AG04449 (cell line): ENCODE measurements at regions not wholly inside any gene's neighbourhood (a gene's known extent, or its start where the extent isn't known, plus 50 kb on each side); places are given as distances from the start of the nearest gene placed in this dataset.

Experiments used
- CTCF ChIA-PET: fragments of 350-600 bp; formaldehyde crosslinking; extraction: SDS; loops from one replicate; lab custom pipeline; 2021; ENCODE audit warnings: antibody characterized with exemption; lab: Yijun Ruan, JAX
- POLR2A ChIA-PET: fragments of 400-600, 350-600 bp; formaldehyde crosslinking; extraction: SDS; loops from one replicate; lab custom pipeline; 2020; ENCODE audit warnings: antibody characterized with exemption, inconsistent platforms; lab: Yijun Ruan, JAX
- DNase-seq: peaks from one replicate; pipeline ENCODE4 v3.0.0-alpha.2; 2010; ENCODE audit warnings: low read depth, low spot score
- H3K4me3 ChIP-seq: 2 replicates; pipeline ENCODE4 v1.5.1; 2011; ENCODE audit warnings: low read depth, mild to moderate bottlenecking, control low read depth, low read length
- TF ChIP-seq, protein P1 (sequence below): IDR thresholded peaks from one replicate; pipeline ENCODE4 v1.5.1; 2011; ENCODE audit warnings: mild to moderate bottlenecking, moderate library complexity, low read length, control low read depth, inconsistent platforms; ENCODE audit not compliant: insufficient read depth; ENCODE audit errors: missing control alignments

GRCh38 chr7:106593028-106593417 is 67.9 kb downstream of the CCDC71L start:
- H3K4me3 ChIP-seq: no peak overlapping the region
- ChIA-PET CTCF (interaction anchor here (1.3 kb wide), 1 partner anchor 25 kb away, joined by 3 read pairs; no protein-coding TSS in a partner anchor), POLR2A (no interaction called here)
- no peak for DNase-seq
- TF ChIP-seq, protein P1, sequence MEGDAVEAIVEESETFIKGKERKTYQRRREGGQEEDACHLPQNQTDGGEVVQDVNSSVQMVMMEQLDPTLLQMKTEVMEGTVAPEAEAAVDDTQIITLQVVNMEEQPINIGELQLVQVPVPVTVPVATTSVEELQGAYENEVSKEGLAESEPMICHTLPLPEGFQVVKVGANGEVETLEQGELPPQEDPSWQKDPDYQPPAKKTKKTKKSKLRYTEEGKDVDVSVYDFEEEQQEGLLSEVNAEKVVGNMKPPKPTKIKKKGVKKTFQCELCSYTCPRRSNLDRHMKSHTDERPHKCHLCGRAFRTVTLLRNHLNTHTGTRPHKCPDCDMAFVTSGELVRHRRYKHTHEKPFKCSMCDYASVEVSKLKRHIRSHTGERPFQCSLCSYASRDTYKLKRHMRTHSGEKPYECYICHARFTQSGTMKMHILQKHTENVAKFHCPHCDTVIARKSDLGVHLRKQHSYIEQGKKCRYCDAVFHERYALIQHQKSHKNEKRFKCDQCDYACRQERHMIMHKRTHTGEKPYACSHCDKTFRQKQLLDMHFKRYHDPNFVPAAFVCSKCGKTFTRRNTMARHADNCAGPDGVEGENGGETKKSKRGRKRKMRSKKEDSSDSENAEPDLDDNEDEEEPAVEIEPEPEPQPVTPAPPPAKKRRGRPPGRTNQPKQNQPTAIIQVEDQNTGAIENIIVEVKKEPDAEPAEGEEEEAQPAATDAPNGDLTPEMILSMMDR: no peak

GRCh38 chr7:106592282-106593027 is 68.5 kb downstream of the CCDC71L start:
- POLR2A ChIA-PET: no interaction called here

GRCh38 chr7:106591146-106591545 is 69.8 kb downstream of the CCDC71L start:
- CTCF ChIA-PET: interaction anchor here (1.3 kb wide), 1 partner anchor 8 kb away, joined by 3 read pairs; no protein-coding TSS in a partner anchor
- TF ChIP-seq, protein P1: no peak
- DNase-seq: no peak
- no peak overlapping the region for H3K4me3 ChIP-seq
- POLR2A ChIA-PET: no interaction called here

More at GRCh38 chr7:106592282-106593027, 68.5 kb downstream of the CCDC71L start:
- CTCF ChIA-PET: interaction anchor here (1.3 kb wide), 1 partner anchor 9 kb away, joined by 3 read pairs; no protein-coding TSS in a partner anchor
- no peak overlapping the region for H3K4me3 ChIP-seq
- TF ChIP-seq, protein P1: no peak
- DNase-seq: no peak

DNA sequence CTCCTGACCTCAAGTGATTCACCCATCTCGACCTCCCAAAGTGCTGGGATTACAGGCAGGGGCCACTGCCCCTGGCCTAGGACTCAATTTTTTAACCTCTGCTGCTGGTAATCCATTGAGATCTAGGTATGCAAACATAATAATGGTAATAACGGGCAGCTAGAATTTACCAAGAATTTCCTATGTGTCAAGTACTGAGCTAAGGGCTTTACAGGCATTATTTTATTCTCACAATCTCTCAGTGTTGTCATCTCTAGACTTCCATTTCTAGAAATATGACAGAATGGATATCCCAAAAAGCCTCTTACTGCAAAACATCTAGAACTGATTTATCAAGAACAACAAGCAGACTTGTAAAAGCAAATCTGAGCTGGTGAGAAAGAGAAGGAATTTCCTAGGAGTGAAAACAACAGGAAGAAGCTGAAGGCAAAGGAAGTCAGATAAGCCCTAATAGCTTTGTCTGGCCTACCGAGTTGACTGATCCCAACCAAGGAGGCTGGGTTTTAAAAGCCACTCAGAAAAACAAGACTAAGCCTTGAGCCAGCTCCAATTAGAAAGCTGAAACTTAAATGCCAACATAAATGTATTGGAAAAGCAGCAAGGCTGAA is 70.6 kb downstream of the CCDC71L start:
- CTCF ChIA-PET: interaction anchor here (1.4 to 2.4 kb wide), 3 partner anchors 8 to 147 kb away, joined by 4 to 8 read pairs (median 5); no protein-coding TSS in a partner anchor
- POLR2A ChIA-PET: no interaction called here
- no peak overlapping the region for H3K4me3 ChIP-seq
- TF ChIP-seq, protein P1: no peak
- DNase-seq: no peak

GRCh38 chr7:106589198-106589879 is 71.6 kb downstream of the CCDC71L start:
- no peak overlapping the region for H3K4me3 ChIP-seq
- POLR2A ChIA-PET: no interaction called here
- TF ChIP-seq, protein P1: no peak
- CTCF ChIA-PET: interaction anchor here (1.1 to 2.4 kb wide), 6 partner anchors 9 to 148 kb away, joined by 4 to 8 read pairs (median 5); no protein-coding TSS in a partner anchor
- no peak for DNase-seq
